Activated CD8-positive, alpha-beta memory T cell treated with anti-CD3 and anti-CD28 coated beads, Interleukin-2, amount 50 U/mL, for 24 hours (primary cell): ENCODE measurements at regions not wholly inside any gene's neighbourhood (a gene's known extent, or its start where the extent isn't known, plus 50 kb on each side); places are given as distances from the start of the nearest gene placed in this dataset.

Experiments
- DNase-seq: peaks from one replicate; pipeline ENCODE4 v3.0.0-alpha.2; 2020; ENCODE audit errors: extremely low read depth

DNA sequence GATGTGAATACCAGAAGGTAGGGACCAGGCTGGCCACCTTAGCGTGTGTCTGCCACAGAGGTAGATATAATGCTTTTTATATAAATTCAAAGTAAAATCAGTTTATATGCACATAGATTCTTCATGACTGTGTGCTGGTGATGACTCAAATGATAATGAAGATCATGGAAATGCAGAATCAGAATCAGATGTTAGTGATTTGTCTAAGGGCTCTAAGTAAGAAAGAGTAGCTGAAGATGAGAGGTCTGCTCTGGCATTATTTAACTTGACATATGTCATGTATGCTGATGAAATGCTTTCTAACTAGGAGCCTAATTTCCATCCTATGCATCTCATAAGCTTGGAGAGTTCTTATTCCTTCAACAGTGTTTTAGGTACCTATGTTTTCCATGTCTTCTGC is 50.3 kb upstream of the DPH6 start:
- DNase-seq: no peak

- DNase-seq: no peak
These were observed 56.9 kb upstream of the DPH6 start for GRCh38 chr15:35602836-35603235.

- no peak for DNase-seq
These were observed 57.3 kb upstream of the DPH6 start for GRCh38 chr15:35603301-35603700.

DNA sequence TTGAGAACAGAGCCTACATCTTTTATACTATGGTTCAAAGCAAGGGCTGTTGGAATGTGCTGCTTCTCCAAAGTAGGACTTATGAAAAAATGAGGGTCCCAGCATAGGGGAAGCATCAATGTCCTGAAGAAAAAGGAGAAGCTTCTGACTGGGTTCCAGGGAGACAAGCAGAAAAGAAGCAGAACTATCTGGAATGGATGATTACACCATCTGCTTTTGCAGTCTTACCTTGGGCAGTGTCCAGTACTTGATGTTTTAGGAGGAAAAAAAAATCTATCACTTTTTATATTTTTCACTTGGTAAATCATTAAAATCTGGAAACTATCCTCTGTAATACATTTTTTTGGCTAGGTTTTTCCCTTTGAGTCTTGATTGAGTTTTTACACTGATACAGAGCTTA is 57.9 kb upstream of the DPH6 start:
- no peak for DNase-seq

DNA sequence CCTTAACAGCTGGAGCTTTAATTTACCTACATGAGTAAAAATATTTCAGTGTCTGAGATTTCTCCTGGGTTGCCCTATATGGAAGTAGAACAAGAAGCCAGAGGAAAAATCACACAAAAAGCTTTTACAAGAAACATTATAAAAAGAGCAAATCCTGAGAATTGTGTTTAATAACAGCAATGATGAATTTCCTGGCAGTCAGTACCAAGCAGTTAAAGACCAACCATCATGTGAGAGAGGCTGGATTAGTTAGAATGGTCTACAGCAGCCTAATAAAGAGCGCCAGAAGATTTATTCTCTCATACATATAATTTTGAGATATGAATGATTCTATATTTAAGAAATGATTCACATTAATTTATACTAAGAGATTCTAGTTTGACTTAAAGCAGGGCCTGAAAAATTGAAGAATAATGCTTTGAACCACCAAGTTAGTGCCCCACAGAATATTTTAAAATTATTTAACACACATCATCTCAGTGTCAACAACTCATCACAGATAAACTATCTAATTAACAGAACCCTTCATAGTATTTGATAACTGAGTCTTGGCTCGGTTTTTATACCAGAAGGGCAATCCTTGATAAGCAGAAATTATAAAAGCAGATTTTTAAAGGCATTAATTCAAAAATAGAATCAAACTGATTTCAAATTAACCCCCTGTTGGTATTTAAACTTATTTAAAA is 59.9 kb upstream of the DPH6 start:
- DNase-seq: no peak

DNA sequence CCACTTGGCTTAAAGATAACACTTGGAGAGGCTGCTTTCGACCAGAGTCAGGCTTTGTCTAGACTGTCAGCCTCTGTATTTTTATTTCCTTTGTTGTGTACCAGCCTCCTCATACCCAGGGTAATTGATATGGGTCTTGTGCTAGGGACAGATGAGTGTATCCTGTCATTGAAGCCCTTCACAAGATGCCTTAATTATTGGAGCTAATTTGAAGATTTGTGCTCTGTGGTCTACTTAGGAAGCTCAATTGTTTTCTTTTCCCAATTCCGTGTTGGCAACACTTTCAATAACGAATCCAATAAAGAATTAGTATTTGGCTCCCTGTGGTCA is 60.5 kb upstream of the DPH6 start:
- no peak for DNase-seq

DNA sequence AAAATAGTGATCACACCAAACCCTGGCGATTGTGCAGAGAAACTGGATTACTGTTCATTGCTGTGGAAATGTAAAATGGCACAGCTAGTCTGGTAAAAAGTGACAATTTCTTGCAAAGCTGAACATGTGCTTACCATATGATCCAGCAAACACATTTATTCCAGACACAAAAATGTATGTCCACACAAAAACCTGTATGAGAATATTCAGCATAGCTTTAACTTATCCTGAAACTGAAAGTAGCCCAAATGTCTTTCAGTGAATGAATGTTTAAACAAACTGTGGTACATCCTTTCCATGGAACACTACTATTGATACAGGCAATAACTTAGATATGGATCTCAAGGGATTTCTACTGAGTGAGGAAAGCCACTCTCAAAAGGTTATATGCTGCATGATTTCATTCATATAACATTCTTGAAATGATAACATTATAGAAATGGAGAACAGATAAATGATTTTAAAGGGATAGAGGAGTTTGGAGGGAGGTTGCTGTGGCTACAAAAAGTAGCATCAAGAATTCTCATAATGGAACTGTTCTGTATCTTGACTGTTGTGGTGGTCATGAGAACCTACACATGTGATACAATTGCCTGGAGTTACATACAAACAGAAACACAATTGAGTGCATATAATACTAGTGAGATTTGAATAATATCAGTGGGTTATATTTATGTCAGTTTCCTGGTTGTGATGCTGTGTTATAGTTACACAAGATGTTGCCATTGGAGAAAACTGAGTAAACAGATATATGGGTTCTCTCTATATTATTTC is 70.7 kb upstream of the DPH6 start:
- DNase-seq: no peak

DNA sequence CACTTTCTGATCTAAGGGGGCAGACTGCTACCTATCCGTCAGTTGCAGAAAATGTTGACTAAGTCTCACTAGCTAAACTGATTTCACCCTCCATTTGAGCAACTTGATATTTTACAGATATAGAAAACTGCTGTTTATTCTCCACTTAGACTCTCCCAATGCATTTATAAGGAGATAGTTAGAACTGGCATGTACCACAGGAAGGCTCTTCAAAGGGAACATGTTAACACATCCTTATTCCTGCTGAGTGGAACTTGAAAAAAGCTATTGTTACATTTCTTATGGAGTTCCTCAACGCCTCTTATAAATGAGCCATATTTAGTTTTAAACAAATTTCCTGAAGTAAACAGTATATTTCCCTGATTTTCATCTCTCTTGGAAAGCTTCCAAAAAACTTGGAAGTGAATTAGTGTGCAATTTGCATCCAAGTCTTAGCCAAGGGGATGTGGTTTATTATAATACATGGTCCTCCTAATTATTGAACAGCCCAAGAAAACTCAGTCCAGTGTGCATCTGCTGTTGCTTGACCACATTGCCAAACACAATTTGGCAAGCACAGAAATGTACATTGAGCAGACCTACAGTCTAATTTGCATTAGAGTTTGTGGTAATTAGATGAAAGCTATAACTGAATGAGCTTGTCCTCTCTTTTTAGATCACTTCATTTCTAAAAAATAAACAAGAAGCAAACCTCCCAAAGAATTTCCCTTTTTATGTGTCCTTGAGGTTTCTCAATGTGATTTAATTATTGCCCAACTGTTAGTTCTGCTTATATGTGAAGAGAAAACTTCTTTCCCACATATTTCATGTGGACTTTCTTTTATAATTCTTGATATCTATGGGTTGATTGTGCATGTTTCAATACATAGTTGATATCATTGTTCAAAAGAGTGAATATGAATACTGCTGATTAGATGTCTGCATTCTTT is 72.6 kb upstream of the DPH6 start:
- DNase-seq: no peak

DNA sequence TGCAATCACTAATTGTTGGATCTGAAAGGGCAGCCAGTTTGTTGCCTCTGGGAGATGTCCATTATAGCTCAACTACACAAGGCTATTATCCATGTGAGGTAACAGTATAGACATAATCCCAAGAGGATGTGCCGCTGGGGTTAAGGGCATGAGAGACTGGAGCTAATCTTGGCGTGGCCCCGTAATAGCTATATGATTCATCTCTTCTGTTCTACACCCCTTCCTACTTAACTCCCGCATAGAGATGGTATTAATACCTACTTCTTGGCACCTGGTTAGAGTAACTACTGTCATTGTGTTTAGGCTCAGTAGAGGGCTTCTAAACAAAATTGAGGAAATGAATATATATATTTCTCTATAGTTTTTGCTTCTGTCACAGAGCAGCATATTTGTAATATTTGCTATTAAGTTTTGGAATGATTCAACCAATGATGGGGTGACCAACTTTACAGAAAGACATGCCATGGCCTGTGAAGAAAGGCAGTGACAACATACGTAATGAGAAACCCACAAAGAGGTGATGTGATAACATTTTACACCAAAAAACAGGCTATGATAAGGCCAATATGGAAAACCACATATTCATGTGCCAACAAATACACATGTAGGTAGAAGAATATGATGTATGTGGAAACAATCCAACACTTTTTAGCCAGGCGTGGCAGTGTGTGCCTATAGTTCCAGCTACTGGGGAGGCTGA is 76.8 kb upstream of the DPH6 start:
- DNase-seq: no peak

DNA sequence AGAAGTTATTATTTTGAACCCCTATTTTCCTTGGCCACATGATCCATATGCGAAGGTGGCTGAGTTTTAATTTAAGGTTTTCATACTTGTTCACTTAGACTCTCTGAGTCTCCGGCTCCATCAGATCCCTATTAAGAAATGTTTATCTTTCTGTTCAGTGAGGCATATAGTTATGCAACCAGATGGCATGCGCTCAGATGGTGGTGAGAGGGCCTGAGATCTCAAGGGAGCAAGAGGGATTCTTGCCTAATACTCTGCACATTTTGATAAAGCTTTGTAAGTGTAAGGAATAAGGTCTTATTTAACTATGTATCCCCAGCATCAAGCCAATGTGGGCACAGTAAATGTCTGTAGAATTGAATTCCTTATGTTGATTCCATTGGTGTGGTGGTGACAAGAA is 78.9 kb upstream of the DPH6 start:
- DNase-seq: no peak

- DNase-seq: no peak
These were observed 80.8 kb upstream of the DPH6 start for GRCh38 chr15:35626571-35627318.

- DNase-seq: no peak
These were observed 81.7 kb upstream of the DPH6 start for GRCh38 chr15:35627696-35628095.

GRCh38 chr15:35629766-35630165 is 83.8 kb upstream of the DPH6 start:
- no peak for DNase-seq

- no peak for DNase-seq
These were observed 84.6 kb upstream of the DPH6 start for GRCh38 chr15:35630532-35630931.

DNA sequence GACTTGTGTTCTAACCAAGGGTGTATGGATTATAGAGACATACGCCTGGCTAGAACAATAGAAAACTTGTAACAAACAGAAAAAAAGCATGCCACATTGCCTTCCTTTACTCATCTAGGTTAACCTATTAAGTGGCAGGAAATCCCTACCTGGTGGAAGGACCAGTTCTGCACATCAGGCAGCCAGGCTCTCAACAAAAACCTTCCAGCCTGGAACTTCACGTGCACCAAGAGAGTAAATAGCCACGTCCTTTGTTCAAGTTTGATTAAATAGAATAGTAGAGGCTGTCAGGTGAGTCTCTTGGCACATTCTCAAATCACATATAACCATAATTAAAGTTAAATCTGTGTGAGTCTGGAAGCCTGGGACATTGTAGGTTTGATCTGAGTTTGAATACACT is 85.0 kb upstream of the DPH6 start:
- DNase-seq: no peak

- no peak for DNase-seq
These were observed 87.7 kb upstream of the DPH6 start for GRCh38 chr15:35633677-35634076.

DNA sequence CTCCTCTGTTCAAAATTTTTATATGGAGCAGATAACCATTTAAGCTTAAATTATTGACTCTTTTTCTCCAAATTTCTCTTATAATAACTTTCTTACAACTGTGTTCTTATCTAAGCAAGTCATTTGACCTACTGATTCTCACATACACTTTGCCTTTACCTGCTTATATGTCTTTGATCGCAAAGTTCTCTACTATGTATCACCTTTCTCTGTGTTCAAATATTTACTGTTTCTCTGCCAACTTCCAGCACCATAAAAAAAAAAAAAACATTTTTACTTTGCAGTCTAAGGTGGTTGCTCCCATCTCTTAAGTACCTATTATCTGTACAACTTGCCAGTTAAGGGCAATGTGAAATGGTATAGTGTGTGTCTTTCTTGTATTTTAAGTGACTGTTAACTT is 100.8 kb upstream of the DPH6 start:
- no peak for DNase-seq

DNA sequence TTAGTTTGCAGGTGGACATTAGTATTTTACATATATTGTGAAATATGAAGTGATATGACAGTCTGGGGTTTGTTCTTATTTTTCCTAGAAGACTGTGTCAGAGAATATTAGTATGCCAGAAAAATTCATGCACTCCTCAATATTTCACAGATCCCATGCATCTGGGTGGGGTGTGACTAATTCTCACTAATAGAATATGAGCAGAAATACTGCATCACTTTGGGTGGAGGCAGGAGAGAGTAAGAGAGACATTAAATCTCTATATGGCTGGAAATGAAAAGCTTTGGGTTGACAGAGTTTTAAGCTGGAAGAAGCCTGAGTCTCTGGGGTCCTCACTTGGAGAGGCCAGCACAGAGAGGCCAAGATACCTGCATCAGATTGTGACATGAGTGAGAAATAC is 101.3 kb upstream of the DPH6 start:
- DNase-seq: no peak

DNA sequence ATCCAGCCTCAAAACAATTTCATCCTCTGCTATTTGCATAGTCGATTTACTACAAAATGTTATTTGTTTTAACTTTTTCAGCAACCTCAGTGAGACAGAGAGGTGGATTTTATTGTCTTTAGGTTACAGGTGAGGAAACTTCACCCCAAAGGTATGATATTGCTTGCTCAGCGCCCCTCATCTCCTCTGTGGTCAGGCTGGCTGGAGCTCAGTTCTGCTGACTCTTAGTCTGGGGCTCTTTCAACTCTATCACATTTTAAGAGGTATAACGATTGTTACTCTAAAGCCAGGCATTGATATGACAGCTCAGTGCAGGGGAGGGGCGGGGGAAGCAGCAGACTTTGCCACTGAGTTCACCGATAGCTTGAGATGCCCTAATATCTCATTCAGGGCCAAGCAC is 103.0 kb upstream of the DPH6 start:
- no peak for DNase-seq

DNA sequence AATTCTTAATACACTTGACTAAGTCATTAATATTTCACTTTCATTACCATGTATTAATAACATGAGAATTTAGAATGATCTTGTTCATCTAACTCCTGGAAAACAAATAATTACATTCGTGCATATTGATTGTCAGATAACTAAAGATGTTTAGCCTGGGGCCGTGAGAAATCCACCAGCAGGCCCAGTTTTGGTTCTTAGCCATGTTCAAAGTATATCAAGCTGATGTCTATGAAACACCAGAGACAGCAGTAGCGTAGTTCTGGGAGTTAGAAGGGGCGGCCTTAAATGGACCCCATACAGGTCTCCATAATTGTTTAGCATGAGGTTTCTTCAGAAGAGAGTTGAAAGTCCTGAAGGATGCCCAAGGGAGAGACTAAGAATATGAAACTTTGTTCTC is 103.6 kb upstream of the DPH6 start:
- no peak for DNase-seq

- no peak for DNase-seq
These were observed 108.4 kb upstream of the DPH6 start for GRCh38 chr15:35654332-35654731.
